GM19452 (cell line): ENCODE measurements at regions not wholly inside any gene's neighbourhood (a gene's known extent, or its start where the extent isn't known, plus 50 kb on each side); places are given as distances from the start of the nearest gene placed in this dataset.
A peak's percentile ranks its signal among the peaks of the same experiment; 100 is the strongest.
"Not testable (repeated sequence)": the region's sequence is repeated elsewhere in the genome, so short reads cannot be mapped to it uniquely, and the experiment has no call there.

Source experiments
- ATAC-seq: cut with Tn5 transposase; IDR thresholded peaks from one replicate; pipeline ENCODE4 v1.9.1; 2021; ENCODE audit not compliant: unreplicated experiment

GRCh38 chr2:38454081-38454480 is 77.0 kb upstream of the ATL2 start:
- no peak for ATAC-seq

- not testable (repeated sequence) for ATAC-seq
Observed at GRCh38 chr2:38451778-38452177, 74.7 kb upstream of the ATL2 start.

DNA sequence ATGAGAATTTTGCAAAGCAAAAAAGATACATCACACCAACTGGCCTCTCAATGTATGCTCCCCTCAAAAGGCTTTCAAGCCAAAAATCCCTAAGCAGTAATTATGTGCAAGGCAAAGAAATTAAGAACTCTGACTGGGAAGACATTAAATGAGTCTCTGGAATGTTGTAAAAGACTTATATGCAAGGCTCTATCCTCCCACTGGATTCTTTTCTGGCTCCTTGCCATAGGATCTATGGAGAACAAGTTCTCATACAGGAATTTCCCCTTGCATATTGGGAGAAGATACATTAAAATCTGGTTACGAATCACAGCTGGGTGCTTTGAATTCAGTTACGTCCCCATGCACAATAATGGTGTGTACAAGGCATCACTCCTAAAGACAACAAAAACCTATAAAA is 73.4 kb upstream of the ATL2 start:
- no peak for ATAC-seq

DNA sequence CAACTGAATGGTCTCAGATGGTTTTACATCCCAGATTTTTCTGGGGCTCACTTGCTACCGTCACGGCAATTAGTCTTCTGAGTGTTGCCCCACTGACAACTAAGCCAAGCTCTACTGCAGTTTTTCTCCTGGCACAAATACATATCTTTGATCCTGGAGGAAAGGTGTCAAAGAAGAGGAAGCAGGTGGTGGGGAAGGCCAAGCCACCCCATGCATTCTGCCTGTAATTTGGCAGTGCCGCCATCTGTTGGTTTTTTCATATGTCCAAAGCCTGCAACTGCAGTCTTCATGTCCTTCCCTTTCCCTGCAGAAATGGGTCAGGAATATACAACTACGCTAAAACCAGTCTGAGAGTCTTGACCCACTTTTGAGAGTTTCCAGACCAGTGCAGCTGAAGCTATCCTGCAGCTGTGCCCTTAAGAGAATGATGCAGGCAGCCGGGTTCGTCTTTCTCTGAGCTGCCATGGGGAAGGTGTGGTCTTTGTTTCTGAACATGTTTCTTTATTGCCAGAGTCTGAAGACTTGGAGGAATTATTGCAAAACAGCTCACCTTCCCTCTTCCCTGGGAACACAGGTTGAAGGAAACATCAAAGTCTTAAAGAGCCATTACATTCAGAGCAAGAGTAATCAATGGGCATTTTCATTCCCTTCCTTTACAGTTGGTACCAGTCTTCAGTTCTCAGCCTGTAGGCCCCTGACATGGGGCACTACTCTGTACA is 71.8 kb upstream of the ATL2 start:
- no peak for ATAC-seq

DNA sequence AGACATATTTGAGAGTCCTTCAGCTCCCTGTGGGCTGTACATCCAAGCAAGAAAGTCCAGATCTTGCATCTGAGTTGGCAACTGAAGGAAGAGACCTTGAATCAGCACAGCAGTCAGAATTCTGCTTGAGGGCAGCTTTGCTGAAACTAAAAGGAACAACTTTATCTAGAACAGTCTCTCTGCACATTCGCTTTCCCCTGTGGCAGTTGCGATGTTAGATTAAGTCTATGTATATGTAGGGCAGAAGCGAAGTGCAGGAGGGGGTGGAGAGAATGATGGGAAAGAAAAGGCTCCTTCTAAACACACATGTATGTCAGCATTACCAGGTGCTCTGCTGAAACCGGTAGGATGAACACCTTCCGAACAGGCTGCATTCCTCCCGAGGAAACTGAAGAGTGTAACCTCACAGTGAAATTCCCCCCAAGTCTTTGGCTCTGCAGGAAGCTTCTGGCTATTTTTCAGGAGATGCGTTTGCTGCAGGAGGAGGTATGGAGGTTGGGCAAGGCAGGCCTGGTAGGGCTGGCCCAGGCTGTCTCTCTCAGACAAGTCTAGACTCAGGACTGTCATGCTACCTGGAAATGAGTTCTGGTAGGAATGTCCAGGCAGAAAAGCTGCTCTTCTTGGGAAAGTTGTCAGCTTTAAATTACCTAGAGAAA is 70.0 kb upstream of the ATL2 start:
- no peak for ATAC-seq

DNA sequence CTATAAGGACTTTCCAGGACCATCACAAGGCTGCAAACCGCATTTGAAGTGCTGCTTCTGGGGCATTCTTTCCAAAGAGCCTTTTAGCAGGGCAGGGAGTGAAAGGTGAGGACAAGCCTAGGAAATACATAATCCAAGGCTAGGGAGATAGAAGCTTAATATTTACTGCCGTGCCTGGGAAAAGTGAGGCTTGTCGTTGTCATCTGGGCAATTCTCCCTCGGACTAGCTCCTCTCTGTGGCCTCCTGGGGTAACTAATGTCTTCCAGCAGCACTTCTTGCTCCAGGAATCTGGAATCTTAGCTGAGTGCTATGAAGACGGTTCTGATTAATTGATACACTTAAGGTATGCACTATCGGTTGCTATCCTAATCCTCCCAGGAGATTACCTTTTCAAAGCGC is 69.3 kb upstream of the ATL2 start:
- ATAC-seq, result no peak

DNA sequence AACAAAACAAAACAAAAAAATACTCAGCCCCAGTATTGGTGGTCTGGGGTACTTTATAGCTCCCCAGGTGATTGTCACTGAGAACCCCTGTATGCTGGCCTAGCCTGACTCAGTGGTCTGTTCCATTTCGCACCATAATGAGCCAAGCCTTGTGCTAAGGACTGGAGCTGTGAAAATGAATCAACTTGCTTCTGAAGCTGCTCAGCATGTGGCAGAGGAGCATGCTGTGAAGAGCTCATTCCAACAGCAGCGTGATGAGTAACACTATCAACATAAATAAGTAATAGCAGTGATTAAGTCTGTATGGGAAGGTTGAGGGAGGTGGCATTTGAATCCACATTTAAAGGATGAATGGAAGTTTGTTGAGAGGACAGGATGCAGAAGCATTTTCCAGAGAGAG is 67.2 kb upstream of the ATL2 start:
- ATAC-seq, result no peak

DNA sequence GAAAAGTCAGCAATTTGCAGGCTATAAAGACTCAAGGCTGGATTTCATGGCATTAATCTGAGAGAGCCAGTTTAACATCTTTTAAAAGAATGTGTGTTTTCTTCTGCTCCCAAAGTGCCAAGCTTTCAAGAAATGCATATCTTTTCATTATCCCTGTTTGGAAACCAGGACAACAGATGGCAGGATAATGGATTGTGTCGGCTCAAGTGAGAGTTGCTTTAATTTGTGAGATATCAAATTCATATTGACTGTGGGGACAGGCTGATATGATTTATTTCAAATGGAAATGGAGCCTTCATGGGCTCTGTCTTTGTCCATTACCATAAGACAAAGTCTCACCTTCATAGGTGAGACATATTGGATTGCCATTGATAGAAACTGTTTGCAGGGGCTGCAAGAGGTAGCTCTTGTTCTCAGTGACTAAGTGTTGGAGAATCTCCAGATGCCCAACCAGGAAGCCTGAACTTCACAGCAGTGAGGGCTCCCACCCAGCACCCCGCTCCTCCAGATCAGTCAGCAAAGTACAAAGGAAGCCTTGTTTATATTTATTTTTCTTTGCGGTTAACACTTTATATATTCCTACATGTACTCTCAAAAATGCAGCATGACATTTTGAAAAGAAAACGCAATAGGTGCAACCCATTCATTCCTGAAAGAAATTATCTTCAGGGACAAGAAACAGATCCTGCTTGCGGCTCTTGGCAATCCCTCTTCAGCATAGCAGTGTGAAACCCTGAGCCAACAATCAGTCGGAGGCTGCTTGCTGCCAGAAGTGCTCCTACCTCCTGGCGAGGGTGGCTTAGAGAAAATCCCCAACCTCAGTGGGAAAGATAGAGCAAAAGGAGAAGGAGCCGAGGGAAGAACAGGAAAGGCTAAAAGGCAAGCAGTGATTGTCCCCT is 65.8 kb upstream of the ATL2 start:
- no peak for ATAC-seq

DNA sequence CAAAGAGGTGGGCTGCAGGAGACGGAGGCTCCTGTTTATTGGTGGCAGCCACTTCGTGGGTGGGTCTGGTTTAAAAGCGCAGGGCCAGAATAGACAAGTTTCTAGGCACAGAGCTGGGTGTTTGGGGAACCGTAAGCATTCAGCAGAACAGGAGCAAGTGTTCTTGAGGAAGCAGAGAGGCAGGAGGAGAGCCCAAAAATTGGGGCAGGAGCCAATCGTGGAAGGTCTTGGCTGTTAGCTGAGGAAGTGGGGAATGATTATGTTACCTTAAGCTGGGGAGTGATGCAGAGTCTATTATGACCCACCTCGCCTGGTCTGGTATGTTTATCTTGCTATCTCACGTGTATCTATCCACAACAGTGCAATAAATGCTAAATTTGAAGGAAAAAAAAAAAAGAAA is 64.3 kb upstream of the ATL2 start:
- no peak for ATAC-seq

- ATAC-seq, result no peak
Observed at GRCh38 chr2:38440655-38441054, 63.6 kb upstream of the ATL2 start.

DNA sequence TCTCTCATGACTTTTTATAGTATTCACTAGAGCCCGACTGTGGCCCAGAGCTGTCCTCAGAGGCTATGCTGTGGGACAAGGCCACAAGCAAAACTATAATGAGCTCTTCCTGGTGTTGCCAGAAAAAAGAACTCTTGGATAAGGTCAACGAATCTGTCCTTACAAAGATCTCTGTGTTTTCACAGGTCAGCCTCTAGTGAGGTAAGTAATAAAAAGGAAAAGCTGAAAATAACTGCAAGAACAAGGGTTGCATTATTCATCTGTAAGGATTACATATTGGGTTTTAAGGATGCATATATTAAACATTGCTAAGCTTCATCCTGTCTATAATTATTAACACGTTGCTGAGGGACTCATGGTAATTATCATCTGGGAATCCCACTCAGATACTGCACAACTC is 62.8 kb upstream of the ATL2 start:
- ATAC-seq, result no peak

DNA sequence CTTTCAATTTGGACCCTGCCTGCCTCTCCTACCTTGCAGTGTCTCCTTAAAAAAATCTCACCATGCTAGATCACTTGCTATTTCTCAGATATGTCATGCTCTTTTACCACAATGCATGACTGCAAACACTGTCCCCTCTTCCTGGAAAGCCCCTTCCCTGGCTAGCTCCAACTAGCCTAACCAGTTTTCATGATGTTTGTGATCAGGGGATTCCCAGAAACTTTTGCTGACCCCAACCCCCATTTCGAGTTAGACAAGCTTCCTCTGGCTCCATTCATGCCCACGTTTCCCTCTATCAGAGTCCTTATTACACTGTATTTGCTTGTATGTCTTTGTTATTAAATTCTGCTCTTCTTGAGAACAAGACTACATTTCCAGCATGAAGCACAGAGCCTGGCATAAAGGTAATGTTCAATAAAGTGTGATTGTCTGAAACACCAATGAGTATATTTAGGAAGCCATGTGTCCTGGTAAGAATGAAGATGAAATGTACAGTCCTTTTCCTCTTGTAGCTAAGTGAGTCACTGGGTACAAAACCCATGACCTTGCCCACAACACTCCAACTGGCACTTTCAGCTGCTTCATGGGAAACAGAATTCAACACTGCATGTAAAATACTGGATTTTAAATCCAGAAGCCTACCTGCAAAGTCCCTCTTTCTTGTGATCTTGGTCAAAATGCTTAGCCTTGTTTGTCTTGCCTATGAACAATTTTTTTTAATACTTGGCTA is 62.0 kb upstream of the ATL2 start:
- peak; percentile 52 for ATAC-seq

DNA sequence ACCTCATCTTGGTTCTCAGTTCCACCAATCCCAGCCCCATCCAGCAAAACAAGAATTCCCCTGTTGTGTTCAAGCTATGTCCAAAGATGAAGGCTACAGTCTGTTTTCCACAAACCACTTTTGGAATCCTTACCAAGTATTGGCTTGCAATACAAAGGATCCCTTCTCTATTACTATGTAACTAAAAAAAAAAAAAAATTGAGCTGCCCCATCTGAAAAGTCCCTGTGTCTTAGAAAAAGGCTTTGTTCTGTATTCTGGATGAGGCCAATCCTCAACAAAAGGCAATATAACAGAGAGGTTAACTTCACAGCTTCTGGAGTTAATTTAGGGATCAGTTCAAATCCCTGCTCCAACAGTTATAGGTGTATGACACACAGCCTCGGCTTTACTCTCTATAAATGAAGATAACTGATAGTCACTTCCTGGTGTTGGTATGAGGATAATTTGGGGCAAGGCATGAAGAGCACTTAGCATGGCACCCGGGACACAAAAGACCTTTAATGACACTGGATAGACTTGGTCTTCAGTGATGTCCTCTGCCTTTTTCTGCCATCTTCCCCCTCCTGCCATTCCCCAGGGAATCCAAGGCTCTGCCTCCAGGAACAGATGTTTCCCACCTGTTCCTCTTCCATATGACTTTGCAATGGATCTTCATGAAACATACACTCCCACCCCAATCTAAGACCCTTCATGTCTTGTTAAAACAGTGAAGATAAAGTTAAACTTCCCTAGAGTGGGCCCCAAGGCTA is 61.2 kb upstream of the ATL2 start:
- peak; percentile 10 for ATAC-seq

DNA sequence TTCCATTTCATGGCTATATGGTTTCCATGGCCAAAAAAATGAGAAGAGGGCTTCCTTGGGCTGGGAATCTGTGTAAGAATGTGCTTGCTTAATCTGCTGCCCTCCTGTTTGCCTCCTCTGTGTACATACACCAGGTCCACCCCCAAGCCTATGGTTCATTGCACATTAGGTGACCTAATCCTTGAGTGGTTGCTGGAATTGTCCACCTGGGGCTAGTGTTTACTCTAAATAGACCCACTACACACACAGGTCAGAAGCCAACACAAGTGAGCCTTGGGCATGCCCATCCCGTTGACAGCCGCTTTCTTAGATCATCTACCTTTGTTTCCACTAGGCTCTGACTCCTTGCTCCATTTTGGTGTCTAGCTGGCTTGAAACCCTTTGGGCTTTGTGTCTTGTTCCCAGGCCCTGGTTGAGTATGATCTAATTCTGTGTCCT is 59.2 kb upstream of the ATL2 start:
- ATAC-seq, result no peak

DNA sequence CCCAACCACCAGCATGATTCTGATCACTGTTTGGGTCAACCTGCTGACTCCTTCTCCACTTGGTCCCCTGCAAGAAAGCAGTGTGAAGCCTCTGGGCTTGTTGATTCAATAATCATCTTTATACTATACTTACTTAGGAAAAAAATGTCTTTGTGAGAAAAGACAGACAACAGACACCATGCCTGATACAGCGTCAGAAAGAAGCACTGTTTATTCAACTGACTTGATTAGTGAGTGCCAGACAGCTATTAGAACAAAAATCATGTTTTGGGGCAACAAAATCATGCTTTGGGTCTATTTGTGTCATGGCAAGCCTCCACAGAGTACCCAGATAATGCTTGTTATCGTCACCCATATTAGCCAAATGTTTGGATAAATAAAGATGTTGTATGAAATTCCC is 58.7 kb upstream of the ATL2 start:
- ATAC-seq, result no peak

DNA sequence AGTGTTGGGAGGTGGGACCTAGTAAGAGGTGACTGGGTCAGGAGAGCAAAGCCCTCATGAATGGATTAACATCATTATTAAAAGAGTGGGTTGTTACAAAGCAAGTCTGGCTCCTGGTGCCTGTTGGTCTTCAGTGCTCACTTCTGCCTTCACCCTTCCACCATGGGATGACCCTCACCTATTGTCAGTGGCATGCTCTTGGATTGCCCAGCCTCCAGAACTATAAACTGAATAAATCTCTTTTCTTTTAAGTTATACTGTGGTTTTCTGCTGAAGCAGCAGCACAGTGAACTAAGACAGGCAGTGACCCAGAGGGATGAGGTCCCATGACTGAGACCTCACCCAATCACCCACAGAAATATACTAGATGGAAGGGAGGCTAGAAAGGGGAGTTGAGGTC is 57.5 kb upstream of the ATL2 start:
- no peak for ATAC-seq

DNA sequence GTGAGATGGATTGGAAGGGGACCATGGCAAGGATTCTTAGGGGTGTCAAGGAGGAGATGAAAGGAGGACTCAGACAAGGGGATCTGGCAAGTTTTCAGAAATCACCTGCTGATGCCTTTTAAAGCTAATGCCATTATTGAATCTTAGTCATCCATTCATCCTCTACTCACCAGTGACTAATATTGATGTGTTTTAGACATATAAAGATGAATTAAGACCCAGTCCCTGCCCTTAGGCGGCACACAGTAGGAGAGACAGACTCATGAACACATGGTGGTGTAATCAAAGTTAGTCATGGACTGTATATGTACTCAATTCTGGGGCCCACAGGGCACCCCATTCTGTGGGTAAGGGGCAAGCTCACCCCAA is 56.5 kb upstream of the ATL2 start:
- ATAC-seq, result no peak

DNA sequence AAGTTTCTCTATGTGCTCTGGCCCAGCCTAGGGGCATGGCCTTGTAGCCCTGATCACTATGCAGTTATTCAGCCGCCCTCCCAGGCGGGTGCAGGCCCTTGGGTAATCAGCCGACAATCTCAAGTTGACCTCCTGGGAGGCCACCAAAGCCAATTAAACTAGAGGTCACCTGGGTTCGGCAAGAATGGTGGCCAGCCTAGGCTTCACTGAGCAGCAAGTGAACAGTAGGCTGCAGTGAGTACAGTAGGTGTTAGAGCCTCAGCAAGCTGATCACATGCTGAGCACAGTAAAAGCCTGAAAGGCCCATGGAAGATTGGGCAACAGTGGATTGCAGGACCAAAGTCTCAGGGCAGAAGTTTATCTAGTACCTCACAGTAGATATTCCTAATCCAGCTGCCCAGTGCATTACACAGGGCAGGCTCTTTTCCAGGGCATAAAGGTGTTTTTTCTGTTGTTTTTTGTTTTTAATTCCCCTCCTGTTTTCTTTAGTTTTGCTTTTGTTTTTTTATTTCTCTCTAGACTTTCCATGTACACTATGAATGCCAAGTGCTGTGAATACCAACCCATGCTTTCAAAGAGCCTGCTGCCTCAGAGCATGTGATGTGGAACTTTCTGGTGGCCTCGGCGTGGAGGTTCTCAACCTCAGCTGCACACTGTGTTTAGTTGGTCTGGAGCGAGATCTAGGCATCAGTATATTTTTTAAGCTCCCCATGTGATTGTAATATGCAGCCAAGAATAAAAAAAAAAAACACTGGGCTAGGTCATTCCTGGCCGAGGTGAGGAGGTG is 55.9 kb upstream of the ATL2 start:
- no peak for ATAC-seq

GRCh38 chr2:38430597-38431207 is 53.6 kb upstream of the ATL2 start:
- ATAC-seq, result no peak
